HG03196 (cell line): ENCODE measurements at regions not wholly inside any gene's neighbourhood (a gene's known extent, or its start where the extent isn't known, plus 50 kb on each side); places are given as distances from the start of the nearest gene placed in this dataset.

Experiments
- ATAC-seq: cut with Tn5 transposase; IDR thresholded peaks from one replicate; pipeline ENCODE4 v1.9.1; 2021; ENCODE audit not compliant: unreplicated experiment

GRCh38 chr1:80751204-80751603 is 1049.5 kb upstream of the ADGRL2 start:
- no peak for ATAC-seq

- ATAC-seq, result no peak
These were observed 1069.4 kb upstream of the ADGRL2 start for GRCh38 chr1:80731241-80731894.

- ATAC-seq, result no peak
These were observed 1078.1 kb upstream of the ADGRL2 start for GRCh38 chr1:80722611-80723010.

- no peak for ATAC-seq
These were observed 1094.2 kb upstream of the ADGRL2 start for GRCh38 chr1:80706526-80706925.

- ATAC-seq, result no peak
These were observed 1122.3 kb upstream of the ADGRL2 start for GRCh38 chr1:80678438-80678837.

GRCh38 chr1:80675454-80675853 is 1125.3 kb upstream of the ADGRL2 start:
- no peak for ATAC-seq

GRCh38 chr1:80673935-80674597 is 1126.7 kb upstream of the ADGRL2 start:
- no peak for ATAC-seq

GRCh38 chr1:80668372-80668771 is 1132.4 kb upstream of the ADGRL2 start:
- ATAC-seq, result no peak

GRCh38 chr1:80666073-80666472 is 1134.7 kb upstream of the ADGRL2 start:
- ATAC-seq, result no peak

- ATAC-seq, result no peak
These were observed 1141.6 kb upstream of the ADGRL2 start for GRCh38 chr1:80659161-80659560.

- no peak for ATAC-seq
These were observed 1143.0 kb upstream of the ADGRL2 start for GRCh38 chr1:80657707-80658106.

GRCh38 chr1:80657044-80657643 is 1143.6 kb upstream of the ADGRL2 start:
- no peak for ATAC-seq

GRCh38 chr1:80656641-80657040 is 1144.1 kb upstream of the ADGRL2 start:
- ATAC-seq, result no peak

GRCh38 chr1:80656014-80656636 is 1144.6 kb upstream of the ADGRL2 start:
- ATAC-seq, result peak; percentile 83

- no peak for ATAC-seq
These were observed 1154.7 kb upstream of the ADGRL2 start for GRCh38 chr1:80646053-80646452.

GRCh38 chr1:80645621-80646020 is 1155.1 kb upstream of the ADGRL2 start:
- ATAC-seq, result no peak

- peak; percentile 42 for ATAC-seq
These were observed 1159.8 kb upstream of the ADGRL2 start for GRCh38 chr1:80640978-80641377.

GRCh38 chr1:80639777-80640533 is 1160.8 kb upstream of the ADGRL2 start:
- peak; percentile 97 for ATAC-seq

- no peak for ATAC-seq
These were observed 1166.6 kb upstream of the ADGRL2 start for GRCh38 chr1:80633947-80634706.

GRCh38 chr1:80632284-80632683 is 1168.5 kb upstream of the ADGRL2 start:
- no peak for ATAC-seq
